ENCODE measurements at regions not wholly inside any gene's neighbourhood (a gene's known extent, or its start where the extent isn't known, plus 50 kb on each side); places are given as distances from the start of the nearest gene placed in this dataset.

DNA sequence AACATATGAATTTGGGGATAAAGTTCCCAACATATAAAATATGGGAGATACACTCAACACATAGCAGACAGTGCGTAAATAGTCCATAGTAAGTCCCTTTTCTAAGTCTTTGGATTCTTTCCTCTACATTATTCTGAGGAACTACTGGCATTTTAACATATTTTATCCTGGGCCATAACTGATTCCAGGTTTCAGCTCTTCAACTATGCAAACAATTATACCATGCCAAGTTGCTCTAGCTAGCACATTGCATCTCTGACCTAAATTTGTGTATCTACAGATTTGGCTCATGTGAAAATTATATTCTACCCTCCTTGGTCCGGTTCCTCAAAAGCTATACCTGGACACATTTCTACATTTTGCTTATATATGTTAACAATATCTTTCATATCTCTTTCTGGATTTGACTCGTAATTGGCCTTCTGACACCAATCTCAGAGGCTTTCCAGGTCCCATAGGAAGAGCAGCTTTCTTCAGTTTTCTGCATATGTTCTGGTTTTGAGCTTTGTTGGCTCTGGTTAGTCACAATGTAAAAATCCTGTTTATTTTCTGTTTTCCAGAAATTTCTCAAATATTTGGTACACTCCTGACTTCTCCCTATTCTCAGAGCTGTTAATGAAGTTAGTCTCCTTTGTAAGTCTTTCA is 305.4 kb downstream of the BMP4 start:
- no peaks in the 10 kb centered on the region for H3K79me2 ChIP-seq (ENCODE audit: insufficient read depth, low read length)
- no peak overlapping the region for H2AFZ ChIP-seq (ENCODE audit: low read depth, low read length, severe bottlenecking)
- H3K27me3 ChIP-seq (ENCODE audit: low read length): no peaks in the 10 kb centered on the region
- H3K4me3 ChIP-seq (ENCODE audit: insufficient read depth, low read length, poor library complexity, severe bottlenecking): no peak overlapping the region
- H3F3A ChIP-seq (ENCODE audit: insufficient read depth): no peaks in the 10 kb centered on the region
- no peaks in the 10 kb centered on the region for H3K9me3 ChIP-seq (ENCODE audit: insufficient read depth, low read length)
- H3K27ac ChIP-seq (ENCODE audit: low read depth, low read length): no peak overlapping the region
- H4K20me1 ChIP-seq (ENCODE audit: low read depth, low read length): no peaks in the 10 kb centered on the region
- TF ChIP-seq, protein P1, sequence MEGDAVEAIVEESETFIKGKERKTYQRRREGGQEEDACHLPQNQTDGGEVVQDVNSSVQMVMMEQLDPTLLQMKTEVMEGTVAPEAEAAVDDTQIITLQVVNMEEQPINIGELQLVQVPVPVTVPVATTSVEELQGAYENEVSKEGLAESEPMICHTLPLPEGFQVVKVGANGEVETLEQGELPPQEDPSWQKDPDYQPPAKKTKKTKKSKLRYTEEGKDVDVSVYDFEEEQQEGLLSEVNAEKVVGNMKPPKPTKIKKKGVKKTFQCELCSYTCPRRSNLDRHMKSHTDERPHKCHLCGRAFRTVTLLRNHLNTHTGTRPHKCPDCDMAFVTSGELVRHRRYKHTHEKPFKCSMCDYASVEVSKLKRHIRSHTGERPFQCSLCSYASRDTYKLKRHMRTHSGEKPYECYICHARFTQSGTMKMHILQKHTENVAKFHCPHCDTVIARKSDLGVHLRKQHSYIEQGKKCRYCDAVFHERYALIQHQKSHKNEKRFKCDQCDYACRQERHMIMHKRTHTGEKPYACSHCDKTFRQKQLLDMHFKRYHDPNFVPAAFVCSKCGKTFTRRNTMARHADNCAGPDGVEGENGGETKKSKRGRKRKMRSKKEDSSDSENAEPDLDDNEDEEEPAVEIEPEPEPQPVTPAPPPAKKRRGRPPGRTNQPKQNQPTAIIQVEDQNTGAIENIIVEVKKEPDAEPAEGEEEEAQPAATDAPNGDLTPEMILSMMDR (IDR thresholded peaks at IDR 0.05; ENCODE audit: insufficient read depth, low read length, poor library complexity, severe bottlenecking): no peak
- TF ChIP-seq EZH2phosphoT487 (conservative IDR thresholded peaks at IDR 0.05; ENCODE audit: low read length): no peak
- no peaks in the 10 kb centered on the region for H3K36me3 ChIP-seq (ENCODE audit: low read length)
- H3K9ac ChIP-seq (ENCODE audit: low read length): no peak overlapping the region
- H3K4me2 ChIP-seq (ENCODE audit: low read depth, low read length, poor library complexity, severe bottlenecking): no peak overlapping the region
- no peaks in the 10 kb centered on the region for H3K9me2 ChIP-seq (replicated peaks; ENCODE audit: insufficient read depth, low read length)

DNA sequence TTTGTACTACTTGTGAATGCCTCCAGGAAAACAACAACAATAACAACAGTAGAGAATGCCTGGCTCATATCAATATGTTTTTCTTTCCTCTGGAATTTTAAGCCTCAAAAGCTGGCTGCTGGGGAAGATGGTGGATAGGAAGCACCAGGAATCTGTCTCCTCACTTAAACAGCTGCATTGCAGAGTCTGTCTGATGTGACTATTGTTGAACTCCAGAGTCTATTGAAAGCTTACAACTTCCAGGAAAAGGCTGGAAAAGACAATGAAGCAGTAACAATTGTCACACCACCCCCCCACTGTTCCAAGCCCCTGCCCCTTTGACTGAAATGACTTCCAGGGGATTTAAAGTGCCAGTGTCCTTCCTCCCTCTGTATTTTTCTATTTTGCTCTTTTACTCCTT is 309.7 kb downstream of the BMP4 start:
- Histone ChIP-seq H3K36me3 (ENCODE audit: low read length) (no peaks in the 10 kb centered on the region), H3K27me3 (ENCODE audit: low read length) (no peaks in the 10 kb centered on the region), H3K9me2 (replicated peaks; ENCODE audit: insufficient read depth, low read length) (no peaks in the 10 kb centered on the region), H4K20me1 (ENCODE audit: low read depth, low read length) (no peaks in the 10 kb centered on the region), H3K9ac (ENCODE audit: low read length) (no peak overlapping the region), H3K4me2 (ENCODE audit: low read depth, low read length, poor library complexity, severe bottlenecking) (no peak overlapping the region), H2AFZ (ENCODE audit: low read depth, low read length, severe bottlenecking) (no peak overlapping the region), H3K4me3 (ENCODE audit: insufficient read depth, low read length, poor library complexity, severe bottlenecking) (no peak overlapping the region), H3F3A (ENCODE audit: insufficient read depth) (no peaks in the 10 kb centered on the region), H3K27ac (ENCODE audit: low read depth, low read length) (no peak overlapping the region), H3K9me3 (ENCODE audit: insufficient read depth, low read length) (no peaks in the 10 kb centered on the region), H3K79me2 (ENCODE audit: insufficient read depth, low read length) (no peaks in the 10 kb centered on the region)
- no peak for TF ChIP-seq EZH2phosphoT487 (conservative IDR thresholded peaks at IDR 0.05; ENCODE audit: low read length)
- TF ChIP-seq, protein P1 (IDR thresholded peaks at IDR 0.05; ENCODE audit: insufficient read depth, low read length, poor library complexity, severe bottlenecking): no peak

DNA sequence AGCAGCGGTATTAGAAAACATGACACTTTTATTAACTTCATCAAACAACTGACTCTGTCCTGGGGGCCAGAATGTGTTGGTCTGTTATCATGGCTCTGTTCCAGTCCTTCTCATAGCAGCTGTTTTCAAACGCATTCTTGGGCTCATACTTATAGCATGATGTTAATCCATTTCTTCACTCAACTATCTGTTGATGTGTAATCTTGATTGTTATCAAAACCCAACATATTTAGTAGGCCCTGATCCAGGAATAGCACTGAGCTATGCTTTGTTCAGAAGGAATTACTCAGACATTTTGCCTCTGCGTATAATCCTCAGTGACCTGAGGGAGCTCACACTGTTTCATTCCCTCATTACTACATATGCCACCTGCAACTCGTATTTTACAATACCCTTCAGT is 315.9 kb downstream of the BMP4 start:
- Histone ChIP-seq H3K4me2 (ENCODE audit: low read depth, low read length, poor library complexity, severe bottlenecking) (no peak overlapping the region), H3F3A (ENCODE audit: insufficient read depth) (no peaks in the 10 kb centered on the region), H3K27ac (ENCODE audit: low read depth, low read length) (no peak overlapping the region), H3K9me2 (replicated peaks; ENCODE audit: insufficient read depth, low read length) (no peaks in the 10 kb centered on the region), H3K36me3 (ENCODE audit: low read length) (no peaks in the 10 kb centered on the region), H2AFZ (ENCODE audit: low read depth, low read length, severe bottlenecking) (no peak overlapping the region), H3K79me2 (ENCODE audit: insufficient read depth, low read length) (no peaks in the 10 kb centered on the region), H3K9me3 (ENCODE audit: insufficient read depth, low read length) (no peaks in the 10 kb centered on the region), H3K9ac (ENCODE audit: low read length) (no peak overlapping the region), H3K4me3 (ENCODE audit: insufficient read depth, low read length, poor library complexity, severe bottlenecking) (no peak overlapping the region), H4K20me1 (ENCODE audit: low read depth, low read length) (no peaks in the 10 kb centered on the region), H3K27me3 (ENCODE audit: low read length) (no peaks in the 10 kb centered on the region)
- no peak for TF ChIP-seq EZH2phosphoT487 (conservative IDR thresholded peaks at IDR 0.05; ENCODE audit: low read length)
- TF ChIP-seq, protein P1 (IDR thresholded peaks at IDR 0.05; ENCODE audit: insufficient read depth, low read length, poor library complexity, severe bottlenecking): no peak

Measured in SU-DHL-6 (cell line).